ENCODE measurements at regions not wholly inside any gene's neighbourhood (a gene's known extent, or its start where the extent isn't known, plus 50 kb on each side); places are given as distances from the start of the nearest gene placed in this dataset.
A peak's percentile ranks its signal among the peaks of the same experiment; 100 is the strongest.
"Not testable (repeated sequence)": the region's sequence is repeated elsewhere in the genome, so short reads cannot be mapped to it uniquely, and the experiment has no call there.

GRCh38 chr20:11976966-11977365 lies 59.3 kb downstream of the BTBD3 start:
- ATAC-seq (no peak), DNase-seq (no peak)
- intact Hi-C loops (cut with DNase I, micrococcal nuclease) = no loop called here

DNA sequence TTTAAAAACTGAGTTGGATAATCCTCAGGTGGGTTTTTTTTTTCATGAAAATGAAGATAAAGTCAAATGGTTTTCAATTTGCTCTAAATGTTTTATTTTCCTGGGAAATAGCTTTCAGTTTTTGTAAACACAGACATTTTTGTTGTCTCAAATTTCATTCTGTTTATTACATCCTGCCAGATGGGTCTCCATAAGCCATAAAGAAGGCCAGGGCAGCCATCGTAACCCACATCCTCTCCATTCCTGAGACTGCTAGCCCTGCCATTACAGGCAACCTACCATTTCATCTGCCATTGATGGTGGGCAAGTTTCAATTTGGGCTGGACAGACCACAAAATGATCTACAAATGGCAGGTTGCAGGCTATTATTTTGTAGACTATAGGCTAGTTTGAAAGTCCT lies 60.8 kb downstream of the BTBD3 start:
- no peak for DNase-seq
- intact Hi-C loops (cut with DNase I, micrococcal nuclease) = no loop called here
- ATAC-seq = no peak

DNA sequence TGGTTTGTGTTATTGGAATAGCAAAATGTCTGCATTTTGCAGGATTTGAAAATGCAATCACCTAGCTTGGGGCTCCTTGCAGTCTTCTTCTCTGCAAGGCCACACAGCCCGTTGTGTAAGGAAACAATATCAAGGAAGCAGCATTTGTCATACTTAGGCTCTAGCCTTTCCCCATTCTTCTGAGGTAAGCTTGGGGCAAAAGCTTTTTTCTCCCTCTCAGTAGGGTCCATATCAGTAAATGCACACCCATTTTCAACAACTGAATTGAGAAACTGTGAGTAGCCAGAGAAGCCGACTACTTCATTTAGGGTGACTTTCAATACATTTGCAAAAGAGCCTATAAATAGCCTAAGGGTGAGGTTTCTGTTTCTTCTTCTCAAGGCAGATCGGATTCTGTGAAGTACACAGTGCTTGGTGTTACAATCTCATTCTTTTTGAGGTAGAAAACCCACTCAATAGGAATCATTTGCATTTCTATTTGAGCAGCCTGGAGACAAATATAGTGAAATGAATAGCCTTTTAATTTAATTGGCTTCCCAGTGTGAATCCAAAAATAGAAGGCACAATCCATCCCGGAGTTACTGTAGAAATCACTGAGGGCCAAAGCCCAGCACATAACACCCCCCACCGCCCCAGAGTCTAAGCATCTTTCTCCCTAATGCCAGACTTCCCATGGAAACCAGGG lies 61.8 kb downstream of the BTBD3 start:
- ATAC-seq = no peak
- intact Hi-C loops (cut with DNase I, micrococcal nuclease) = no loop called here
- DNase-seq = no peak

GRCh38 chr20:11980263-11980662 lies 62.6 kb downstream of the BTBD3 start:
- intact Hi-C loops (cut with DNase I, micrococcal nuclease) = no loop called here
- ATAC-seq = no peak

DNA sequence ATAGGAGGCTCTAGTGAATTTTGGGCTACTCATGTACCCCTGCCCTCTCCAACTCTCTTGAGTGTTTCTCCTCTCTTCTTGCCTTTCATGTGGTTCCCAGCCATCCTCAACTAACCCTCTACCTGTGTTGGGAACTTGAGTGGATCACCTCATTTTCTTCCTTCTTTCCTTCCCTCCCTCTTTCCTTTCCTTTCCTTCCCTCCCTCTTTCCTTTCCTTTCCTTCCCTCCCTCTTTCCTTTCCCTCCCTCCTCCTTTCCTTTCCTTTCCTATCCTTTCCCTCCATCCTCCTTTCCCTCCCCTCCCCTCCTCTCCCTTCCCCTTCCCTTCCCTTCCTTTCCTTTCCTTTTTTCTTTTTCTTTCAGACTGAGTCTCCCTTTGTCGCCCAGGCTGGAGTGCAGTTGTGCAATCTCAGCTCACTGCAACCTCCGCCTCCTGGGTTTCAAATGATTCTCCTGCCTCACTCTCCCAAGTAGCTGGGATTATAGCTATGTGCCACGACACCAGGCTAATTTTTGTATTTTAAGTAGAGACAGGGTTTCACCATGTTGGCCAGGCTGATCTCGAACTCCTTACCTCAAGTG lies 63.8 kb downstream of the BTBD3 start:
- intact Hi-C loops (cut with DNase I, micrococcal nuclease) = no loop called here
- ATAC-seq (no peak), DNase-seq (no peak)

More at GRCh38 chr20:11980263-11980662, 62.6 kb downstream of the BTBD3 start:
- no peak for DNase-seq

DNA sequence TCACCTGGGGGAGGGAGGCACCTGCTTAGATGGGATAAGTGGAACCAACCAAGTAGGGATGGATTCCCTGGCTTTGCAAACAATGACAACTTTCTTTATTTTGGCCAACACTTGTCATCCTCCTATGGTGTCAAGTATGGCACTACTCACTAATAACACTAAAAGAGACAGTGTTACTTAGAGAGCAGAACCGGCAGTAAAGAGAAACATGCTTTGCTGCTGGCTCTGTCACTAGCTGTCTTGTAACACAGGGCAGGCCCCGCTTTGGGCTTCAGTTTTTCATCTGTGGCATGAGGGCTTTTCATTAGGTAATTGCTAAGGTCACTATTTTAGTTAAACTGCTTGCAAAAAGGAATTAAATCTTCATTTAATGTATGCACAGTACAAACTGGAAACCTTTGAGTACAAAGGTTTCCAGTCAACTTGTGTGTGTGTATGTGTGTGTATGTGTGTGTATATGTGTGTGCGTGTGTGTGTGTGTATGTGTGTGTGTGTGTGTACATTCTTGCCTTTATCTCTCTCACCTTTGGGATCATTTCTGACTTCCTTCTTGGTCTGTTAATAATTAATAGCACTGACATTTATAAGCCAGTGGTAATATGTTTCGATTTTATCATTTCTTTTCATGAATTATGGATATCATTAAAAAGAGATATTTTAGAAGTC lies 64.7 kb downstream of the BTBD3 start:
- ATAC-seq (peak; percentile 92), DNase-seq (no peak)
- intact Hi-C loops (cut with DNase I, micrococcal nuclease) = no loop called here

DNA sequence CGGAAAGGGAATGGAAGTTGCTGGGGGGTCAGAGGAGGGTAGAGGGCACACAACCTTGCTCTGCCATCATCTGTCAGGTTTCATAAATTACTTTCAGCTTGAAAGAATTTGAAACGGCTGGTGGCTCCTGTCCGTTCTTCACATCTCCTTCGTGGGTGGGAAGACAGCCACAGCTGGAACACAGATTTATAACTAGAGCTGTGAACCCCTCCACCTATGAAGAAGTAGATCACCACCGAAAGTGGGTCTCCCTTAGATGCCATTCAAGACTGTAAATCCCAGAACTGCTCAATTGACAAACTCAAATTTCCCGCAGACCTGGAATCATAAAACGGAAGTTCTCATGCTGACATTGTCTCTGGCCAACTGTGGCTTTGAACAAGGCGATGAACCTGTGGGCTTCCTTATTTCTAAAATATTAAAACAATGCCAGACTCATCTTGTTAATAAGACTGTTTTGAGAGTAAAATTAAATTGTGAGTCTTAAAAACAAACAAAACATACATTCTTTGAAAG lies 65.3 kb downstream of the BTBD3 start:
- intact Hi-C loops (cut with DNase I, micrococcal nuclease) = no loop called here
- ATAC-seq (peak; percentile 49), DNase-seq (no peak)

DNA sequence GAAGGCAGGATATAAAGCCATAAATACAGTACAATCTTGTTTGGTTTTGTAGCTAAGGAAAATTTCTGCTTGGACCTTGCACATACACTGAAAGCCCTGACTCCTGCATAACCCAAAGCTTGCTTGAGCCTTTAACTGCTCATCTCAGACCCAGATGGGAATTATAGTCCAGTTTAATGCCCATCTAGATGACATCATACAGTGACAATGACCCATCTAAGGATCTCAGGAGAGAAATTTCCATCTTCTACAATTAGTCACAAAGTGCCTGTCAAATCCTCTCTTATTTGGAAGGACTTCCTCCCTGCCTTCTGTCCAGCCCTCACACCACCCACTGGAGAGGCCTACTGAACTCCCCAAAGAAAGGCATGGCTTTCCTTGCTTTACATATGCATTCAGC lies 69.3 kb downstream of the BTBD3 start:
- ATAC-seq = no peak
- no peak for DNase-seq
- intact Hi-C loops (cut with DNase I, micrococcal nuclease) = no loop called here

DNA sequence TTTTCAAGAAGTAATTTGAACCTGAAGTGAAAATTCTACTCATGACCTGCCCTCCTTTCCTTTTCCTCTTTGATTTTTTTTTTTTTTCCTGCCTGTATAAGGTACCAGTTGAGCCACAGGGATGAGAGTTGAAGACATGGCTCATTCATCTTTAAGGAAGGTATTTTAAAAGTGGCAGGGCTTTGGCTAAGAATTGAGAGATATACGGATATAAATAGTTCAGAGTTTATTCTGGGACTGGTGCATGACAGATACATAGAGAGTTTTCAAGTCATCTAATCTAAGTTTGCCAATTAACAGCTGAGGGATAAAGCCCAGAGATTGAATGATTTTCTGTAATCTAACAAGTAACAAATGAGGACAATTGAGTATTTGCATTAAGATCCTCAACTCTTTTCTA lies 69.8 kb downstream of the BTBD3 start:
- intact Hi-C loops (cut with DNase I, micrococcal nuclease) = no loop called here
- ATAC-seq = no peak
- no peak for DNase-seq

DNA sequence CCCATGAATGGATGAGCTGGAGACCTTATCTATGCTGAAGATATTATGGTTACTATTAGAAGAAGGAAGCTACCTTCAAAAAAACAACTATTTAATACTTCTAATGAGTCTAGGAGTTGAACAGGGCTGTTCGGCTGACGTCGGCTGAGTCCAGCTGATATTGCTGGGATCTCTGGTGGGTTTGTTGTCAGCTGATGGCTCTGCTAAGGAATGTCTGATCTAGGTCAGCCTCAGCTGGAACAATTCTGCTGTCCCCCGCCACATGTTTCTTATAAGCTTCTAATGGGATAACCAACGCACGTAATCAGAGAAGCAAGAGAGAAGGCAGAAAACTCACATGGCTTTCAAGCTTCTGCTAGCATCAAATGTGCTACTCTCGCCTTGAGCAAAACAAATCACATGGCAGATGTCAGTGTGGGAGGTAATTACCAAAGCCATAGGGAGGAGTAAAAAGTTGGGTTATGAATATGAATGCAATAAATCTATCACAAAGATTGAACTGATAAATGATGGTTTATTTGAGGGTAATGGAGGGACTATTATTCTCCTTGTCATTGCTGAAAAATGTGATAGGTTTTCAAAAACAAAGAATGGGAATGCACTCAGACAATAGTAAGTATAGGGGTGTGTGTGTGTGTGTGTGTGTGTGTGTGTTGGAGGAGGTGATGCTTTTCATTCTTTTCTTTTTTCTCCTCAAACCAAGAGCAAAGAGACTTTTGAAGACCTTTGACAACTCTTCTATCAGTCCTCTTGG lies 71.5 kb downstream of the BTBD3 start:
- DNase-seq (no peak), ATAC-seq (no peak)
- intact Hi-C loops (cut with DNase I, micrococcal nuclease) = no loop called here

DNA sequence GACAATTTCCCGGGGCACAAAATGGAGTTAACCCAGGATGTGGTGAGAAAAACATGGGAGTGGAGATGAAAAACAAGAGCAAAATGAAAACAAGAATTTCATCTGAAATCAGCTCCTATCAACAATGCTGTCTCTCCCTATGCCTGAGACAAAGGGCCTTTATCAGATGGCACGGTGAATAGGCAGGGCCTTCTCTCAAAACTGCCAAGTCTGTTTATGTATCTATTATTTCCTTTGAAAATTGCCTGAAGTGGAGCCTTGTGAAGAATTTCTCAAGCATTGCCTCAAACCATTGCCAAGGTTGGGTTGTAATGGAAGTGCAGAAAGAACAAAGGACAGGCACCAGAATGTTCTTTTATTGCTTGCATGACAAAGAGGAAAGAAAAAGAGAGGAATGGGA lies 74.7 kb downstream of the BTBD3 start:
- DNase-seq (no peak), ATAC-seq (no peak)
- intact Hi-C loops (cut with DNase I, micrococcal nuclease) = no loop called here

DNA sequence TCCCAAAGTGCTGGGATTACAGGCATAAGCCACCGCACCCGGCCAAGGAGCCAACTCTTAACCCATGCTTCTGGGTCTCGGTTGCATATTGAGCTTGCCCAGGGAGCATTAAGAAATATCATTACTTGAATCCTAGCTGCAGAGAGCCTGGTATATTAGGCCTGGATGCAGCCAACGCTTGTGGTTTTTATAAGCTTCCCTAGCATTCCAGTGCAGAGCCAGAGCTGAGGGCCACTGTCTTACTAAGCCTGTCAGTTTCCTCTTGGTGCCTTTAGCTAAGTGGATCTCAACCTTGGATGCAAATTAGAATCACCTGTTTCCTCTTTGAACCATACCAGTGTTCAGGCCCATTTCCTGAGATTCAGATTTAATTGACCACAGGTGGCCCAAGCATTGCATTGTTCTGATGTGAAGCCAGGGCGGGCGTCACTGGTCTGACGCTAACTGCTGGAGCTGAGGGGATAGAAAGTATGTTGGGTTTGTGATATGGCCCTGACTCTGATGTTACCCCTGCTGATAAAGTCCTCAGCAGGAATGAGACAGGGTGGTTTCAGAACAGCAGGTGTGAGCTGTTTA lies 76.3 kb downstream of the BTBD3 start:
- DNase-seq = no peak
- intact Hi-C loops (cut with DNase I, micrococcal nuclease) = no loop called here

DNA sequence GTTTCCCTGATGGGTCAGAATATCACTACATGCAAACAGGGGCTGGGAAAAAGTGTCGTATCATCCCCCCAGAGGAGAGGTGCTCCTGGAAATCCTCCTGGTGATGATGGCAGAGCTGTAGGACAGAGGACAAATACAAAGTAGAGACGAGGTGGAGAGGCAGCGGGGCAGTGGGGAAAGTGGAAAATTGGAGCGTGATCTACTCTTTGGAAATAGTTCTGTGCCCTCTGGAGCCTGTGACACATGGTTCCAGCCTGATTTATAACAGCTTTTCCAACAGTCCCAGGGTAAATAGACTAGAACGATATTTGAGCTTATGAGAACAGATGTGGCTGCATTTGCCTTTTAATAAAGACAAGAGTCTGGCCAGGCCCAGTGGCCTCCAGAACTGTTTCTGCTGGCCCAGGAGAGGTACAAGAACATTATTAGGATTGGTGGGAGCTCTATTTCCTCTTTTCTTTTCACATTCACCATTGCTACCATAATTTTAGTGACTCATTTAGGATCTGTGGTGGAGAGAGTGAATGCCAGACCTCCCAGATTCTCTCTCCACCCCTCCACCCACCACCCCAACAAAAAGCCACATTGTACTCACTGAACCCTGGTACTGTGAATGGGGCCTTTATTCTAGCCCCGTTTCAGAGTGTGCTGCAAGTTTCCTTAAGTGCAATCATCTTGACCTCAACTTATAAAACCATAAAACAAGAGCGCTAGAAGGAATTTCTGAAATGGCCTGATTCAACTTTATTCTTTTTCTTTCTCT lies 78.3 kb downstream of the BTBD3 start:
- intact Hi-C loops (cut with DNase I, micrococcal nuclease) = no loop called here
- DNase-seq = no peak
- peak; percentile 73 for ATAC-seq

More for the DNA sequence above, 76.3 kb downstream of the BTBD3 start:
- no peak for ATAC-seq

GRCh38 chr20:12004776-12005175 lies 87.1 kb downstream of the BTBD3 start:
- intact Hi-C loops (cut with DNase I, micrococcal nuclease); ATAC-seq; DNase-seq: not testable (repeated sequence)

DNA sequence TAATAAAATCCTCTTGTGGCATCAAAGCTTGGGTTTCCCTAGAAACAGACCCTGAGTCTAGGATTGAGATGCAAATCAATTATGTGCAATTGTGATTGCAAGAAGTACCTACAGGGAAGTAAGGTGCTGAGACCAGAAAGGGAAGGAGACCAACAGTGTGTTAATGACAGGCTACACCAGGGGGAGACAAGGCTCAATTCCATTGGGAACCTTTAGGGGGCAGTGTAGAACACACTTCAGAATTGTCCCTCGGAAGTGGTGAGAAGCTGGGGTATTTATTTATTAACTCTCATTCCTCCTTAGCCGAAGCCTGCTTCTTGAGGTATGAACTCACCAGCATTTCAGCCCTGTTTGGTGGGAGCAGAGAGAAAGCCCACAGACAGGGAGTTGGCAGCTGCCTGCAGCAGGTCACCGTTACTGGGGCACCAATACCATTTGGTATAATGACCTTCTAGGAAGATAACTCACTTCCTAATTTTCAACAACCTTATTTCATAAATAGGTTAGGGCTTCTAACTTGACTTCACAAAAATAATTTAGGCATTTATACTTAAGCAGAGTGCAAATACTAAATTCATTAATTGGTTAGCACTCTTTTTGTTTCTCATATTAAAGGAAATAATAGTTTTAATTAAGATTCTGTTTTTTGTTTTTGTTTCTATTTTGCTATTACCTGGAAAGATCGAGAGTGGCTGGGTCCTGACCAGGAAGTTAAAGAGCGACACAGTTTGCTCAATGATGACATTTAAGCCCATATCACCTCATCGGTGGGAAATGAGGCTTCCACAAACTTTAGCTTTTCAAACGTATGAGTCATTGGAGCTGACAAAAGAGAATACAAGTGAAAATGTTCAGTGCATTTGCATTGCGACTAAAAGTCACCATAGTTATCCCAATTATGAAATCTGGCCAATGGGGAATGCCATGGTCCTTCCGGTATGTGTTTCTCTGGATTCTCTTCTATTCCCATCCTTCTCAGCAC lies 94.8 kb downstream of the BTBD3 start:
- intact Hi-C loops (cut with DNase I, micrococcal nuclease) = no loop called here
- peak; percentile 89 for ATAC-seq
- peak in 1 of 2 donors; percentile 18 for DNase-seq

GRCh38 chr20:12014276-12014675 lies 96.6 kb downstream of the BTBD3 start:
- DNase-seq (no peak), ATAC-seq (no peak)
- intact Hi-C loops (cut with DNase I, micrococcal nuclease) = no loop called here

DNA sequence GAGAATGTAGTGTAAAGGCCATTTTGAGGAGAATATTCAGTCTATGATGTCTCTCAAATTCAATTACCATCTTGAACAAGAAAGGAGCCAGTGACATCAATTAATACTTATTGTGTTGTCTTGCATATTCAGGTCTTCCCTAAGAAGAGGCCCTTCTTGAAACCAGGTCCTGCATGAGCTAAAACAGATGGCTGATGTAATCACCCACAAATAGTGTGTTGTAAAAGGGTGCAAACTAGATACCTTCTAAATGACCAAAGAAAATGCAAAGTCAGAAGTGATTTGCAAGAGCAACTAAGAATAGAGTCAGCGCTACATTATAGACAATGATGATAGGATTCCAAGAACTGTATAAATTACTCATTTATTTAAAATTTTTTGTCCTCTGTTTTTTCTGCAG lies 97.0 kb downstream of the BTBD3 start:
- intact Hi-C loops (cut with DNase I, micrococcal nuclease) = no loop called here
- DNase-seq (no peak), ATAC-seq (no peak)

All from left colon (tissue), 2 donors.